GM23338 (cell line): ENCODE measurements at regions not wholly inside any gene's neighbourhood (a gene's known extent, or its start where the extent isn't known, plus 50 kb on each side); places are given as distances from the start of the nearest gene placed in this dataset.

ENCODE experiments used
- ATAC-seq: fragments of 200-7000 bp; cut with Tn5 transposase; 3 replicates; pipeline ENCODE4 v1.9.1; 2020
- DNase-seq: peaks from one replicate; pipeline ENCODE4 v3.0.0-alpha.2; 2015; ENCODE audit warnings: low spot score
- H2AFZ ChIP-seq: fragments of 200-600 bp; sonication (generic); 2 replicates; pipeline ENCODE4 v1.8.0; 2016; ENCODE audit warnings: antibody characterized with exemption, mild to moderate bottlenecking, moderate library complexity
- H3F3A ChIP-seq: fragments of 200-600 bp; sonication (generic); replicated peaks from 2 replicates; pipeline ENCODE4 v1.8.0; 2017; ENCODE audit warnings: antibody characterized with exemption, mixed run types, low read depth
- H3K27ac ChIP-seq: fragments of 200-600 bp; sonication (generic); 2 replicates; pipeline ENCODE4 v1.6.1; 2016; ENCODE audit warnings: low read depth
- H3K27me3 ChIP-seq: fragments of 200-600 bp; sonication (generic); 2 replicates; pipeline ENCODE4 v1.8.0; 2016; ENCODE audit warnings: mild to moderate bottlenecking, mixed run types, moderate library complexity; ENCODE audit not compliant: insufficient read depth
- H3K36me3 ChIP-seq: fragments of 200-600 bp; sonication (generic); 2 replicates; pipeline ENCODE4 v1.8.0; 2016; ENCODE audit warnings: mild to moderate bottlenecking; ENCODE audit not compliant: insufficient read depth
- H3K4me1 ChIP-seq: fragments of 200-600 bp; sonication (generic); 2 replicates; pipeline ENCODE4 v1.8.0; 2016; ENCODE audit warnings: mild to moderate bottlenecking, moderate library complexity; ENCODE audit not compliant: insufficient read depth
- H3K4me2 ChIP-seq: fragments of 200-600 bp; sonication (generic); 2 replicates; pipeline ENCODE4 v1.7.1; 2017; ENCODE audit warnings: mixed run types
- H3K4me3 ChIP-seq: fragments of 200-600 bp; sonication (generic); 2 replicates; pipeline ENCODE4 v1.6.1; 2016; ENCODE audit warnings: mixed run types
- H3K79me2 ChIP-seq: fragments of 200-600 bp; sonication (generic); replicated peaks from 2 replicates; pipeline ENCODE4 v1.8.0; 2017; ENCODE audit warnings: mild to moderate bottlenecking; ENCODE audit not compliant: insufficient read depth
- H3K9me2 ChIP-seq: fragments of 200-600 bp; sonication (generic); 2 replicates; pipeline ENCODE4 v1.8.0; 2017; ENCODE audit not compliant: insufficient read depth
- H4K20me1 ChIP-seq: fragments of 200-600 bp; sonication (generic); replicated peaks from 2 replicates; pipeline ENCODE4 v1.8.0; 2017; ENCODE audit warnings: mild to moderate bottlenecking; ENCODE audit not compliant: insufficient read depth
- H3K27ac Mint-ChIP-seq: 2 replicates; pipeline ENCODE4 v1.8.0; 2020; ENCODE audit warnings: inconsistent platforms, mild to moderate bottlenecking, moderate library complexity, mixed read lengths
- H3K27me3 Mint-ChIP-seq: 3 replicates; pipeline ENCODE4 v1.8.0; 2022; ENCODE audit warnings: low read depth, mild to moderate bottlenecking, moderate library complexity, mixed read lengths, inconsistent platforms; ENCODE audit not compliant: insufficient read depth, poor library complexity
- H3K36me3 Mint-ChIP-seq: 3 replicates; pipeline ENCODE4 v1.8.0; 2021; ENCODE audit warnings: low read depth, mild to moderate bottlenecking, inconsistent platforms, moderate library complexity, mixed read lengths
- H3K4me1 Mint-ChIP-seq: 3 replicates; pipeline ENCODE4 v1.8.0; 2020; ENCODE audit warnings: mild to moderate bottlenecking, inconsistent platforms, mixed read lengths
- H3K4me3 Mint-ChIP-seq: 3 replicates; pipeline ENCODE4 v1.8.0; 2021; ENCODE audit warnings: moderate library complexity, mild to moderate bottlenecking, inconsistent platforms, mixed read lengths
- H3K9me3 Mint-ChIP-seq: 3 replicates; pipeline ENCODE4 v1.8.0; 2020; ENCODE audit warnings: moderate library complexity, mild to moderate bottlenecking, inconsistent platforms, mixed read lengths
- CREB1 ChIP-seq: fragments of 250-450 bp; sonication (Bioruptor Pico); IDR thresholded peaks from 2 replicates; pipeline ENCODE4 v1.5.0; 2020; ENCODE audit warnings: low read depth, mild to moderate bottlenecking, moderate library complexity
- ETS1 ChIP-seq: IDR thresholded peaks from 2 replicates; pipeline ENCODE4 v1.6.1; 2016; ENCODE audit warnings: antibody characterized with exemption
- EZH2 ChIP-seq: fragments of 200-600 bp; sonication (generic); IDR thresholded peaks from one replicate; pipeline ENCODE4 v1.8.0; 2017; ENCODE audit warnings: antibody characterized with exemption, mild to moderate bottlenecking, low read depth; ENCODE audit not compliant: unreplicated experiment
- JUNB ChIP-seq: IDR thresholded peaks from one replicate; pipeline ENCODE4 v1.6.1; 2016; ENCODE audit warnings: antibody characterized with exemption; ENCODE audit not compliant: unreplicated experiment
- NANOG ChIP-seq: IDR thresholded peaks from 2 replicates; pipeline ENCODE4 v1.6.1; 2016; ENCODE audit warnings: antibody characterized with exemption, borderline replicate concordance
- STAT1 ChIP-seq: IDR thresholded peaks from one replicate; pipeline ENCODE4 v1.6.1; 2016; ENCODE audit warnings: antibody characterized with exemption; ENCODE audit not compliant: unreplicated experiment
- ZNF114 ChIP-seq: fragments of 250-450 bp; sonication (Bioruptor Pico); IDR thresholded peaks from 2 replicates; pipeline ENCODE4 v1.5.0; 2020; ENCODE audit warnings: mild to moderate bottlenecking, moderate library complexity
- ZNF462 ChIP-seq: fragments of 250-450 bp; sonication (Bioruptor Pico); IDR thresholded peaks from 2 replicates; pipeline ENCODE4 v1.5.0; 2020; ENCODE audit warnings: mild to moderate bottlenecking, moderate library complexity

- no peak for TF ChIP-seq ZNF462
- TF ChIP-seq EZH2: no peak
- no peak for TF ChIP-seq ZNF114 (CRISPR knock-in tag)
- TF ChIP-seq ETS1: no peak
- no peak for TF ChIP-seq NANOG
- TF ChIP-seq JUNB: no peak
- no peak for TF ChIP-seq STAT1
Observed at GRCh38 chr19:28619816-28620429, 593.0 kb downstream of the UQCRFS1 start (continued).

- Histone ChIP-seq H3F3A (no peaks in the 10 kb centered on the region), H3K36me3 (no peaks in the 10 kb centered on the region), H3K79me2 (no peaks in the 10 kb centered on the region), H3K4me3 (no peak overlapping the region), H3K27ac (no peak overlapping the region), H3K4me2 (no peak overlapping the region), H4K20me1 (no peaks in the 10 kb centered on the region), H3K9me2 (no peaks in the 10 kb centered on the region), H3K4me1 (no peaks in the 10 kb centered on the region), H3K27me3 (no peaks in the 10 kb centered on the region), H2AFZ (no peak overlapping the region)
- H3K27me3 Mint-ChIP-seq: no peaks in the 10 kb centered on the region
- H3K4me3 Mint-ChIP-seq: no peak overlapping the region
- no peak overlapping the region for H3K27ac Mint-ChIP-seq
- peaks cover 26% of the 10 kb centered on the region for H3K9me3 Mint-ChIP-seq
- peaks cover 32% of the 10 kb centered on the region for H3K36me3 Mint-ChIP-seq
- ATAC-seq (no peak), DNase-seq (no peak)
- H3K4me1 Mint-ChIP-seq: no peaks in the 10 kb centered on the region
- TF ChIP-seq NANOG: no peak
- no peak for TF ChIP-seq STAT1
- TF ChIP-seq ETS1: no peak
- TF ChIP-seq ZNF114 (CRISPR knock-in tag): no peak
- TF ChIP-seq CREB1 (CRISPR knock-in tag): no peak
Observed at GRCh38 chr19:28618504-28618903, 594.4 kb downstream of the UQCRFS1 start.
